GM23338 (cell line): ENCODE measurements at regions not wholly inside any gene's neighbourhood (a gene's known extent, or its start where the extent isn't known, plus 50 kb on each side); places are given as distances from the start of the nearest gene placed in this dataset.

Experiments
- CREB1 ChIP-seq: fragments of 250-450 bp; sonication (Bioruptor Pico); IDR thresholded peaks from 2 replicates; pipeline ENCODE4 v1.5.0; 2020; ENCODE audit warnings: low read depth, mild to moderate bottlenecking, moderate library complexity
- EZH2 ChIP-seq: fragments of 200-600 bp; sonication (generic); IDR thresholded peaks from one replicate; pipeline ENCODE4 v1.8.0; 2017; ENCODE audit warnings: antibody characterized with exemption, mild to moderate bottlenecking, low read depth; ENCODE audit not compliant: unreplicated experiment
- EZH2phosphoT487 ChIP-seq: fragments of 200-600 bp; sonication (generic); IDR thresholded peaks from one replicate; pipeline ENCODE4 v1.8.1; 2018; ENCODE audit warnings: antibody characterized with exemption; ENCODE audit not compliant: unreplicated experiment
- JUNB ChIP-seq: IDR thresholded peaks from one replicate; pipeline ENCODE4 v1.6.1; 2016; ENCODE audit warnings: antibody characterized with exemption; ENCODE audit not compliant: unreplicated experiment
- POLR2AphosphoS5 ChIP-seq: IDR thresholded peaks from 2 replicates; pipeline ENCODE4 v1.6.1; 2016; ENCODE audit warnings: antibody characterized with exemption, low read depth
- STAT1 ChIP-seq: IDR thresholded peaks from one replicate; pipeline ENCODE4 v1.6.1; 2016; ENCODE audit warnings: antibody characterized with exemption; ENCODE audit not compliant: unreplicated experiment
- TF ChIP-seq, protein P1 (sequence below): IDR thresholded peaks from one replicate; pipeline ENCODE4 v1.6.1; 2018; ENCODE audit warnings: antibody characterized with exemption; ENCODE audit not compliant: unreplicated experiment
- TF ChIP-seq, protein P2 (sequence below), 2 experiments: fragments of 200-600 bp in 1 of 2; sonication (generic) in 1 of 2; conservative IDR thresholded peaks; 2 replicates each; pipeline versions ENCODE4 v1.5.1 to v1.6.1; 2016 to 2017; ENCODE audit warnings: antibody characterized with exemption in 2 of 2, low read depth in 2 of 2, mild to moderate bottlenecking in 2 of 2, moderate library complexity in 1 of 2
- TF ChIP-seq, protein P3 (sequence below): IDR thresholded peaks from 2 replicates; pipeline ENCODE4 v1.6.1; 2016; ENCODE audit warnings: antibody characterized with exemption

DNA sequence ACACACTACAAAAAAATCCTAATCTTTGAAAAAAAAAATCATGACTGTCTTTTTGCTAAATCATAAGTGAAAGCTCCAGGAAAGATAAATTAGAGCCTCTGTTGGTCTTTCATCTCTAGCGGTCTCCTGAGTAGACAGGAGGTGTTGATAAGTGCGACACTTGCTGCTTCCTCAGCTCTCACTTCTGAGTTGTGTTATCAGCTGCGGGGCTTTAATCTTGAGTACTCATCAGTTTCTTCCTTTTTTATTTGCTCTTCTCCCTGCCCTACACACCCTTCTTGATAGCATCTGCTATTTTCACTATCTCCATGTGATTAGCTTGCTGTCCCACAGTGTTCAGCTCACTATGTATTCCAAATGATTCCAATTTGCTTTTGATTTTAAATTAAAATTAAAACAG, 1449.2 kb downstream of the C4orf33 start:
- TF ChIP-seq, protein P1, sequence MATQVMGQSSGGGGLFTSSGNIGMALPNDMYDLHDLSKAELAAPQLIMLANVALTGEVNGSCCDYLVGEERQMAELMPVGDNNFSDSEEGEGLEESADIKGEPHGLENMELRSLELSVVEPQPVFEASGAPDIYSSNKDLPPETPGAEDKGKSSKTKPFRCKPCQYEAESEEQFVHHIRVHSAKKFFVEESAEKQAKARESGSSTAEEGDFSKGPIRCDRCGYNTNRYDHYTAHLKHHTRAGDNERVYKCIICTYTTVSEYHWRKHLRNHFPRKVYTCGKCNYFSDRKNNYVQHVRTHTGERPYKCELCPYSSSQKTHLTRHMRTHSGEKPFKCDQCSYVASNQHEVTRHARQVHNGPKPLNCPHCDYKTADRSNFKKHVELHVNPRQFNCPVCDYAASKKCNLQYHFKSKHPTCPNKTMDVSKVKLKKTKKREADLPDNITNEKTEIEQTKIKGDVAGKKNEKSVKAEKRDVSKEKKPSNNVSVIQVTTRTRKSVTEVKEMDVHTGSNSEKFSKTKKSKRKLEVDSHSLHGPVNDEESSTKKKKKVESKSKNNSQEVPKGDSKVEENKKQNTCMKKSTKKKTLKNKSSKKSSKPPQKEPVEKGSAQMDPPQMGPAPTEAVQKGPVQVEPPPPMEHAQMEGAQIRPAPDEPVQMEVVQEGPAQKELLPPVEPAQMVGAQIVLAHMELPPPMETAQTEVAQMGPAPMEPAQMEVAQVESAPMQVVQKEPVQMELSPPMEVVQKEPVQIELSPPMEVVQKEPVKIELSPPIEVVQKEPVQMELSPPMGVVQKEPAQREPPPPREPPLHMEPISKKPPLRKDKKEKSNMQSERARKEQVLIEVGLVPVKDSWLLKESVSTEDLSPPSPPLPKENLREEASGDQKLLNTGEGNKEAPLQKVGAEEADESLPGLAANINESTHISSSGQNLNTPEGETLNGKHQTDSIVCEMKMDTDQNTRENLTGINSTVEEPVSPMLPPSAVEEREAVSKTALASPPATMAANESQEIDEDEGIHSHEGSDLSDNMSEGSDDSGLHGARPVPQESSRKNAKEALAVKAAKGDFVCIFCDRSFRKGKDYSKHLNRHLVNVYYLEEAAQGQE: no peak
- TF ChIP-seq EZH2 (no peak), EZH2phosphoT487 (no peak), POLR2AphosphoS5 (no peak), CREB1 (CRISPR knock-in tag) (no peak), JUNB (no peak), STAT1 (no peak)
- TF ChIP-seq, protein P2, sequence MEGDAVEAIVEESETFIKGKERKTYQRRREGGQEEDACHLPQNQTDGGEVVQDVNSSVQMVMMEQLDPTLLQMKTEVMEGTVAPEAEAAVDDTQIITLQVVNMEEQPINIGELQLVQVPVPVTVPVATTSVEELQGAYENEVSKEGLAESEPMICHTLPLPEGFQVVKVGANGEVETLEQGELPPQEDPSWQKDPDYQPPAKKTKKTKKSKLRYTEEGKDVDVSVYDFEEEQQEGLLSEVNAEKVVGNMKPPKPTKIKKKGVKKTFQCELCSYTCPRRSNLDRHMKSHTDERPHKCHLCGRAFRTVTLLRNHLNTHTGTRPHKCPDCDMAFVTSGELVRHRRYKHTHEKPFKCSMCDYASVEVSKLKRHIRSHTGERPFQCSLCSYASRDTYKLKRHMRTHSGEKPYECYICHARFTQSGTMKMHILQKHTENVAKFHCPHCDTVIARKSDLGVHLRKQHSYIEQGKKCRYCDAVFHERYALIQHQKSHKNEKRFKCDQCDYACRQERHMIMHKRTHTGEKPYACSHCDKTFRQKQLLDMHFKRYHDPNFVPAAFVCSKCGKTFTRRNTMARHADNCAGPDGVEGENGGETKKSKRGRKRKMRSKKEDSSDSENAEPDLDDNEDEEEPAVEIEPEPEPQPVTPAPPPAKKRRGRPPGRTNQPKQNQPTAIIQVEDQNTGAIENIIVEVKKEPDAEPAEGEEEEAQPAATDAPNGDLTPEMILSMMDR (conservative IDR thresholded peaks at IDR 0.05; ENCODE audit: low read depth in 2 of 2): no peak
- TF ChIP-seq, protein P3, sequence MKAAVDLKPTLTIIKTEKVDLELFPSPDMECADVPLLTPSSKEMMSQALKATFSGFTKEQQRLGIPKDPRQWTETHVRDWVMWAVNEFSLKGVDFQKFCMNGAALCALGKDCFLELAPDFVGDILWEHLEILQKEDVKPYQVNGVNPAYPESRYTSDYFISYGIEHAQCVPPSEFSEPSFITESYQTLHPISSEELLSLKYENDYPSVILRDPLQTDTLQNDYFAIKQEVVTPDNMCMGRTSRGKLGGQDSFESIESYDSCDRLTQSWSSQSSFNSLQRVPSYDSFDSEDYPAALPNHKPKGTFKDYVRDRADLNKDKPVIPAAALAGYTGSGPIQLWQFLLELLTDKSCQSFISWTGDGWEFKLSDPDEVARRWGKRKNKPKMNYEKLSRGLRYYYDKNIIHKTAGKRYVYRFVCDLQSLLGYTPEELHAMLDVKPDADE: no peak
